ENCODE measurements at regions not wholly inside any gene's neighbourhood (a gene's known extent, or its start where the extent isn't known, plus 50 kb on each side); places are given as distances from the start of the nearest gene placed in this dataset.

DNA sequence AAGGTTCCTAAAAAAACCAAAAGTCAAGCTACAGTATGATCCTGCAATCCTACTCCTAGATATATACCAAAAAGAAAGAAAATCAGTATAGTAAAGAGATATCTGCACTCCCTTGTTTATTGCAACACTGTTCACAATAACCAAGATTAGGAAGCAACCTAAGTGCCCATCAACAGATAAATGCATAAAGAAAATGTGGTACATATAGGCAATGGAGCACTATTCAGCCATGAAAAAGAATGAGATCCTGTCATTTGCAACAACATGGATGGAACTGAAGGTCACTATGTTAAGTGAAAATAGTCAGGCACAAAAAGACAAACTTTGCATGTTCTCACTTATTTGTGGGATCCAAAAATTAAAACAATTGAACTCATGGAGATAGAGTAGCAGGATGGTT lies 1159.5 kb upstream of the AUTS2 start:
- DNase-seq (ENCODE audit: low spot score): no peak

DNA sequence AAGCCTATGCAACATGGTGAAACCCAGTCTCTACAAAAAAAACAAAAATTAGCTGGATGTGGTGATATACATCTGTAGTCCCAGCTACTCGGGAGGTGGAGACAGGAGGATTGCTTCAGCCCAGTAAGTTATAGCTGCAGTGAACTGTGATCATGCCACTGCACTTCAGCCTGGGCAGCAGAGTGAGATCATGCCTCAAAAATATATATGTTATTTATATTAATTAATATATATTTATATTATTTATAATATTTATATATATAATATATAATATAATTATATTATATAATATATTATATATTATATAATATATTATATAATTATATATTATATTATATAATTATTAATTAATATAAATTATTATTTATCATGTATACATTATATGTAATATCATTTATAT lies 1158.4 kb upstream of the AUTS2 start:
- DNase-seq (ENCODE audit: low spot score): no peak

DNA sequence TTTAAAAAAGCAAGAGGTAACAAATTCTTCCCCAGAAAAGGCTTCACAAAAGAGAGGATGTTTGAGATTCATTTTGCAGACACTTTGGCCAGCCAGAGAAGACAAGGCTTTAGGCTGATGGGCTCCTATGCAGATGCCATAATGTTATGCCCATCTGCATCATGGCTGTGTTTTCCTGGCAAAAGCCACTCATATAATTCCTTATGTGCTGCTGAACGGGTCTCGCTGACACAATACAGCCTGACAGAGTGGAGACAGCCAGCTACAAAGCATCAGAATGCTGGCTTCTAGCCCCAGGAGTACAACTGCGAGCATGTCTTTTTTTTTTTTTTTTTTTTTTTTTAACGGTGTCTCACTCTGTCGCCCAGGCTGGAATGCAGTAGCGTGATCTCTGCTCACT lies 1157.4 kb upstream of the AUTS2 start:
- no peak for DNase-seq (ENCODE audit: low spot score)

DNA sequence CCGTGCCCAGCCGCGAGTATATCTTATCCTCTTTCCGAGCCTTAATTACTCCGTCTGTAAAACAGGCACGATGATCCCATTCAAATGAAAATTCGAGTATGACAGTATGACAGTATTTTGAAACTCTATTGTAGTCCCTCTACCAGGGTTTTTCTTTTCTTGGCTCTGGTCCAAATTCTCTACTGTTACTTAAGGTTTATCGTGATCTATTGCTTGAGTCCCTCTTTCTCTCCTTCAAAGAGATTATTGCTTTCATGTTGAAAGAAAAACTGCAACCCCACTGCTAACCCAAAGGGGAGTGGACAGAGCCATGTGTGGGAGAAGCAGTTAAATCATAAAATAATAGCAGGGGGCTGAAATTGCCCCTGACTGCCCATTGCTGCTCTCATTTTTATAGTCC lies 1156.6 kb upstream of the AUTS2 start:
- no peak for DNase-seq (ENCODE audit: low spot score)

DNA sequence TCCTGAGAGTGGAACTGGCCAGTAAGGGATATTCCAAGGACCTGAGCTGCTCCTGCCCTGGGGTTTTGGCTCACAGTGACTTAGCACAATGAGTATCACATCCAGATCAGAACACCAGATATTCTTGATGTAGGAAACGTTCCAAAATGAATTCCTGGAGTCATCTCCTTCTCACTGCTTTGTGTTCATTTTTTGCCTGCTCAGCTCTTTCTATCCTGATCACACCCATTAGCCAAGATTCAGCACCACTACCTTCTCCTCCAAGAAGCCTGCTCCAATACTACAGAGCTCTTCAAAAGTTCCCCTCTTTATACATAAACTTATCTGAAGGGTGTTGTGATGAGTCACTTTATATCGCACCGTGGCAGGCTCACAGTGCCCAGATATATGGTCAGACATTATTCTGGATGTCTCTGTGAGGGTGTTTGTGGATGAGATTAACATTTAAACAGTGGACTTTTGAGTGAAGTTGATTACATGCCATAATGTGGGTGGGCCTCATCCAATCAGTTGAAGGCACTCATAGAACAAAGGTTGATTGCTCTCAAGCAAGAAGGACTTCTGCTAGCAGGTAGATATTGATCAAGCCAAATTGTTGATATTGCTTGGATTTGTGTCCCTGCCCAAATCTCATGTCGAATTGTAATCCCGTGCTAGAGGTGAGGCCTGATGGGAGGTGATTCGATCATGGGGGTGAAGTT lies 1155.2 kb upstream of the AUTS2 start:
- DNase-seq (ENCODE audit: low spot score): no peak

DNA sequence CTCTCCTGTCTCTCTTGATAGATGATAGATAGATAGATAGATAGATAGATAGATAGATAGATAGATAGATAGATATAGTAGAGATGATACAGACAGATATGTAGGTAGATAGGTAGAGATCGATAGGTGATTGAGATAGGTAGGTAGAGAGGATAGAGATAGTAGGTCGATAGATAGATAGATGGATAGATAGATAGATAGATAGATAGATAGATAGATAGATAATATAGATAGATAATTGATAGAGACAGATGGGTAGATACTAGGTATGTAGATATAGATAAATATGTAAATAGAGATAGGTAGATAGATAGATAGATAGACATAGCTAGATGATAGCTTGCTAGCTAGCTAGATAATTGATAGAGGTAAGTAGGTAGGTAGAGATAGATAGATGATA lies 1154.2 kb upstream of the AUTS2 start:
- DNase-seq (ENCODE audit: low spot score): no peak

DNA sequence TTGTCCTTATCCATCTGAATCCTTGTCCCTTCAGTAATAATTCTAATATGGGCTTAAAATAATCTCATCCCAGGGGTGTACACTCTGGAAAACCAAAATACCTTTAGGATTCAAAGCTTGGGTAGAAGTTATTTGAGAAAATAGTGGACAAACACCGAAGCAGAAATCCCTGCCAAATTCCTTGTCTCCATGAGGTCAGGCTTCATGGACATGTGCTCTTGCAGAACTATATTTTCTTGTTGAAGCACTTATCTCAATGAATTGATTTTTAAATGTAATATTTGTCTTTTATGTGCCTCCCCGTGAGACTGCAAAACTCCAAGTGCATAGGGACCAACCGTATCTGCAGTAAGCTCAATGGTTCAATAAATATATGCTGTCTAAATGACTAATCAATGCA lies 1153.3 kb upstream of the AUTS2 start:
- DNase-seq (ENCODE audit: low spot score): no peak

DNA sequence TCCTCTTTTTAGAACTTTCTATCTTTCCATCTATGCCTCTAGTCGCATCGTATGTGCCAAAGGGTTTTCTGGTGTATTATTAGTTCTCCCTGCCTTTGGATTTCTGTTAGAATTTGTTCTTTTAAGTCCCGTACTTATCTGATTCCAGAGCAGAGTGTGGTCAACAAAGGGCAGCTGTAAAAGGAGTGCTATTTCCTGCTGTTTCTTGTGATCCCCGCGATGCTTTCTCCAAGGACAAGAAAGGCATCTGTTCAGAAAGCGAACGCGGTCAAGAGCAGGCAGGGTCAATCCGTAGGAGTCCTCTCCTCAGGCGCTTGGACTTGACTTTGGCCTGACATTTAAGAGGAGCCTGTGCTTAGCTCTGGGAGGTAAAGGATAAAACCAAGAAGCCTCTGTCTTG lies 1152.1 kb upstream of the AUTS2 start:
- DNase-seq (ENCODE audit: low spot score): no peak

DNA sequence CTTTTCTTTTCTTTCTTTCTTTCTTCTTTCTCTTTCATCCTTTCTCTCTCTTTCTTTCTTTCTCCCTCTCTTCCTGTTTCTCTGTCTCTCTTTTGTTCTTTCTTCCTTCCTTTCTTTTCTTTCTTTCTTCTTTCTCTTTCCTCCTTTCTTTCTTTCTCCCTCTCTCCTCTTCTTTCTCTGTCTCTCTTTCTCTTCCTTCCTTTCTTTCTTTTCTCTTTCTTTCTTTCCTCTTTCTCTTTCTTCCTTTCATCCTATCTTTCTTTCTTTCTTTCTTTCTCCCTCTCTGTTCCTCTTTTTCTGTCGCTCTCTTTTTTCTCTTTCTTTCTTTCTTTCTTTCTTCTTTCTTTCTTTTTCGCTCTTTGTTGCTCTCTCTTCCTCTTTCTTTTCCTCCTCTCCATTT lies 1149.2 kb upstream of the AUTS2 start:
- no peak for DNase-seq (ENCODE audit: low spot score)

DNA sequence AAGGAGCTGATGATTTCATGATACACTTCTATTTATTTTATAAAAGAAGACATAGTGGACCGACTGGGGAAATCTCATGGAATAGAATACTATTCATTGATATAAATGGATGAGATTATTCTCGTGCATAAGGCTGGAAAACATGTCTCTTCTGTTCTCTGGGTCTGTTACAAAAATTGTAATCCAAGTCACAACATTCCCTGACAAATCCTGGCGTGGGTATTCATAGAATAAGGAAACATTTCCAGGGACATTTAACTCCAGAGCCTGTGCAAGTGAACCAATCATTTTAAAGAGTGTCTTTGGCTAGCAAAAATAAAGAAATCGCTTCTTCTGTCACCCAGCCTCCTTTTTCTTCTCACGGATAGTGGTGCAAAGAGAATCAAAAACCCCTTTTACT lies 1148.5 kb upstream of the AUTS2 start:
- no peak for DNase-seq (ENCODE audit: low spot score)

DNA sequence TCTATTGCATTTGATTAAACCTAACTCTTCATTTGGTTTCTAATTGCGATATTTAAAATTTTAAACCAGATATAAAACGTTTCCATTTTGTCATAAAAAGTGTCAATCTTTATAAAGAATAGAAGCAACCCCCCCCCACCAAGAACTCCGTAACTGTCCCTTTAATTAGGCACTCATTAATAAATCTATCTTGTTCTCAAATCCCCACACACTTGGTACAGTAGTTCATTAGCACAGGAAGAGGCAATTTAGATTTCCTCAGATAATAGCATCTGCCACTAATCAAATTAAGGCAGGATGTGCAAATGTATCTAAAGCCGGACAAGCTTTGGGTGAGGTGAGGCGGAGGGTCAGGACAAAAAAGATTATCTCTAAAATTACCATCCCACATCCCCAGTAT lies 1143.3 kb upstream of the AUTS2 start:
- DNase-seq (ENCODE audit: low spot score): no peak

DNA sequence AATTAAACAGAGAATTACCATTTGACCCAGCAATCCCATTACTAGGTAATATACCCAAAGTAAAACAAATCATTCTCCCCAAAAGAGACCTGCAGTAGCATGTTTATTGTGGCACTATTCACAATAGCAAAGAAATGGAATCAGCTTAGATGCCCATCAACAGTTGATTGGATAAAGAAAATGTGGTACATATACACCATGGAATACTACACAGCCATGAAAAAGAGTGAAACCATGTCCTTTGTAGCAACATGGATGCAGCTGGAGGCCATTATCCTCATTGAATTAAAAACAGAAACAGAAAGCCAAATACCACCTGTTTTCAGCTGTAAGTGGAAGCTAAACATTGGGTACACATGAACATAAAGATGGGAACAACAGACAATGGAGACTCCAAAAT lies 1141.8 kb upstream of the AUTS2 start:
- no peak for DNase-seq (ENCODE audit: low spot score)

DNA sequence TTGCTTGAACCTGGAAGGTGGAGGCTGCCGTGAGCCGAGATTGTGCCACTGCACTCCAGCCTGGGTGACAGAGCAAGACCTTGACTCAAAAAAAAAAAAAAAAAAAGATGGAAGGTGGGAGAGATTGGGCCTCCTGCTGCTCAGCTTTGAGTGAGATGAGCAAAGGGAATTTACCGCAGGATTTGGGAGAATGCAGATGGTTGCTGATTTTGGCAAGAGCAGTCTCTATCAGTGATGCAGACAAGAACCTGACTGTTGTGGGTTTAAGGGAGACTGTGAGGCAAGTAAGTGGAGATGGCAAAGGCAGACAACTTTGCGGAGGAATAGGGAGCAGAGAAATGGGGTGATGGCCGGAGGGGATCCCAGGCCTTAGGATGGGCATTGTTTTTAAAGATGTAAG lies 1140.8 kb upstream of the AUTS2 start:
- DNase-seq (ENCODE audit: low spot score): no peak

DNA sequence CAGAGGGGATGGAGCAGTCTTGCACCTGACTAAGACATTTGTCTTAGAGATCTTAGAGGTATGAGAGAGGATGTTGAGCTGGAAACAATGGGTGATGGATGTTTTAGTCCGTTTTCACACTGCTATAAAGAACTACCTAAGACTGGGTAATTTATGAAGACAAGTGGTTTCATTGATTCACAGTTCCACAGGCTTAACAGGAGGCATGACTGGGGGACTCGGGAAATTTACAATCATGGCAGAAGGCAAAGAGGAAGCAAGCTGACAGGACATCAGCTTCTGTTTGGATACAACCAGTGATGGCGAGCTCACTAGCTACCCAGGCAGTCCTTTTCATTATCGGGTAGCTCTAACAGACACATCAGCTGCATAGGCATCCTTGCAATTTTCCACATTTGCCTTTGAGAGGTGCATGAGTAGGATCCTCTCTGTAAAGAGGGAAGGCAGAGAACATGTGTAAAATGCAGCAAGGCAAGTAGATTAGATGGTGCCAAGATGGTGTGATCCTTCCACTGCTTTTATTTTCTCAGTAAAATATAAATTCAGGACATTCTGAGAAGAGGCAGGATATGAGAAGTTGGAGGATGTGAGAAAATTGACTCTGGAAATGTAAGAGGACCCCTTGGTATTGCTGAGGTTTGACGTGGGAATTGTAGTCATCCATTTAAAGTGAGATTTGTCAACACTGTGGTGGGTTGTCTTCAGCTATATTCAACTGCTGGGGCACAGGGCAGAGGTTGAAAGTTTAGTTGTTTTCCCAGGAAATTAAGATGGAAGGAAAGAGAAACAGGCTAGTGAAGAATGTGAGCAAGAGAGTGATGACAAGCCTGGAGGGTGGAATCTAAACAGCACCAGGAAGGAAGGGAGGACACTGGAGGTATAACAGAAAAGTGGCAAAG lies 1140.0 kb upstream of the AUTS2 start:
- no peak for DNase-seq (ENCODE audit: low spot score)

DNA sequence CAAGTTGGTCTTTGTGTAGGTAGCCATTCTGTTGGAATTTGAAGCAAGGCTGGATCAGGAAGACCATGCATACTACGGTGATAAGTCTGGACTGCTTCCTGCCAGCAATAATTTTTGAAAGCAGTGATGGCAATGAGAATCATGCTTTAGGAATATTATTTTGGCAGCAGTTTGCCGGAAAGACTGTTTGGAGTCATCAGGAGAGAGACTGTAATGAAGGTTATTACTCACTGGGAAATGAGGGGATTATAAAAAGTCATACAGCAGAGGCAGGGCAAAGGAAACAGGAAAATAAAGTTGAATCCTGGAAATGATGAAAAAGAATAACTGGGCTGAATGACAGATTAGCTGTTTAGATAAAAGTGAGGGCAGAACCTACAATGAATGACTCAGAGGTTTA lies 1136.8 kb upstream of the AUTS2 start:
- DNase-seq (ENCODE audit: low spot score): peak; percentile 58

DNA sequence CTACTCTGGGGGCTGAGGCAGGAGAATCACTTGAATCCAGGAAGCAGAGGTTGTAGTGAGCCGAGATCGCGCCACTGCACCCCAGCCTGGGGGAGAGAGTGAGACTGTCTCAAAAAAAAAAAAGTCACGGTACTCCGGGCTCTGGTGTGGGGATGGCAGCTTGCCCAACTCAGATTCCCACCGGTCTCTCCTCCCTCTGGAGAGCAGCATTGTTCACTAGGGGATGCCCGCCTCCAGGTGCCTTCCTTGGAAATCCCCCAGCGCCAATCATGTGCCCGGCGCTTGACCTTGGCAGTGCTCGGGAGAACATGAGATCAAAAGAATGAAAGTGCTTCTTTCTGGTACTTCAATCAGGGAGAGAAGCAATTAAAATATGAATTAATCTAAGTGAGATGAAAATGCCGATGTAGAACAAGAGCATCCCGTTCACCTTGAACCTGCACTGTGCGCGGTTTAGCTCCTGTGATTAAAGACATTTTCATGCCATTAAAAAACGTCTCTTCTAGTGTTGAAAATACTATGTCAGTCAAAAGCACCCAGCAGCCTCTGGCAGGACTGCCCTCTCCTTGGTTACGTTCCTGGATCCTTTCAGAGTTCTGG lies 1127.3 kb upstream of the AUTS2 start:
- no peak for DNase-seq (ENCODE audit: low spot score)

DNA sequence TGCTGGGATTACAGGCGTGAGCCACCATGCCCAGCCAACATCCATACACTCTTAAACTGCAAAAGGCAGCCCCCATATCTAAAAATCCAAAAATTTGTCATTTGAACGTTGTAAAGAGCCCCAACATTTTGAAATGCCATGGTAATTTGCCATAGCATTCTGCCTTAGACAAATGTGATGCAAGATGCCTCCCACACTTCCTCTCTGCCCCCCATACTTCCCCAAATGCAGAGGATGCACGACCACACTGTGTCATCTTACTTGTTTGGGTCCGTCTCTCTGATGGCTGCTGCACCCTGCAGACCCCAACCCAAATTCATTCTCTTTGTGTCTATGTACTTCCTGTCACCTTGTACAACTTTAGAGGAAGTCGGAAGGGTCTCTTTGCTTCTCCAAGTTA lies 1125.6 kb upstream of the AUTS2 start:
- no peak for DNase-seq (ENCODE audit: low spot score)

DNA sequence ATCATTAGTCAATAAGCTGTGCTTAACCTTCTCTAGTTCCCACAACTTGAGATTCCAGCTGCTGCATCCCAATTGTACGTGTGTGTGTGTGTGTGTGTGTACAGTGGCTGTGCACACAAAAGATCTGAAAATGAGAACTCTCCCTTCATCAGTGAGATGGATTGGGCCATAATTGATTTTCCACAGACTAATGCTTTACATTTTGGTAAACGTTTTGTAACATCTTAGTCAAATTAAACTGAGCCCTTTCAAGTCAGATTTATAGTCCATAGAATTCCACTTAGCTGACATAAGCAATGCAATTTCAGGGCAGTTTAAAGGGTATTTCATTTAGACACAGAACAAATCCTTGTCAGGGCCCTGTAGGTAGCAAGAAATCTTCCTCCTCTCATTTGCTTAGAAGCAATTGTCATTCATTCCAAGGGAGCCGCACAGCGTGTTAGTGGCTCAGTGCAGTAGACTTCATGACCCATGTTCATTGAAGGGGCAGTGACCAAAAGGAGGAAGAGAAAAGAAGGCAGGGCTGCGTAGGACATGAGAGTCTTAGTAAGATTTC lies 1123.5 kb upstream of the AUTS2 start:
- DNase-seq (ENCODE audit: low spot score): no peak

DNA sequence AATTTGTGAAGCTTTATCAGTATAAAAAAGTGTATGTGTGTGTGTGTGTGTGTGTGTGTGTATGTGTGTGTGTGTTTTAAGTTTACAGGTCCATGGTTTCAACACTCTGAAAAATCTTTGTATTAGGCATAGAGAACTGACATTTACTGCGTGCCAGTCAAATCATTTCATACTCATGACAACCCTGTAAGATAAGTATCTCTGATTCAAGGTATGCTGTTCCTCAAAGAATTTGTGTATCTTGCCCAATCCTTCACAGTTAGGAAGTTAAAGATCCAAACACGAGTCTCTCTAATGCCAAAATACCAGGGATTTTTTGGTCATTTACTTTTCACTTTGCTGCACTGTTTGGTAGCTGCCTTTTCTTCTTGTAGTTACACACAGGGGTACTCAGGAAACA lies 1121.3 kb upstream of the AUTS2 start:
- no peak for DNase-seq (ENCODE audit: low spot score)

DNA sequence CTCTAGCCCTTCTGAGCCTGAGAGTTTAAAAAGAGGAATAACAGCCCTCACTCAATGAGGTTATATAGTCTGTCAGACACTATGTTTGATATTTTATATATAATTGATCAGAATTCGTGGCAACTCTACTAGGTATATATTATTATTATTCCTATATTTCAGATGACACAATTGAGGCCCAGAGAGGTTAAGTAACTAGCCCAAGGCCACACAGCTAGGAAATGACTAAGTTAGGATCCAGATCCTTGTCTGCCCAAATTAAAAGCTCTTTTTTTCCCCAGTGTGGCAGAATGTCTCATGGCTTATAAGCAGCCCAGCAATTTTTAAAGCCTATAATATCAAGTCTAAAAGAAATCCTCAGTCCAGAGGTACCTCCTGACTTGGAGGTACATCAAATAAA lies 1119.9 kb upstream of the AUTS2 start:
- no peak for DNase-seq (ENCODE audit: low spot score)

DNA sequence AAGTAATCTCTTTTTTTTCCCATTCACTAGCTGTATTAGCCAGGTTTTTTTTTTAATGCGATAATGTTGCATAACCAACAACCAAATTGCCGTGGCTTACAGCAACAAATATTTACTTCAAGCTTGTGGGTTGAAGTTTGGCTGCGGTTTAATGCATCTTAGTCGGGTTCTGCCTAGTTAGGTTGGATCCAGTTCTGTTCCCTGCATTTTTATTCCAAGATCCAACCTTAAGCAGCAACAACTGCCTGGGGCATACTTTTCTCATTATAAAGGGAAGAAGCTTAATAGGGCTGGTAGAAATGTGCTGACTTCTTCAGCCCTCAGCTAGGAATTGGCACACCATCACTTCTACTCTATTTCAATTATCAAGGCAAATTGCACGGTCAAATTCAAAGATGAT lies 1115.5 kb upstream of the AUTS2 start:
- DNase-seq (ENCODE audit: low spot score): no peak

DNA sequence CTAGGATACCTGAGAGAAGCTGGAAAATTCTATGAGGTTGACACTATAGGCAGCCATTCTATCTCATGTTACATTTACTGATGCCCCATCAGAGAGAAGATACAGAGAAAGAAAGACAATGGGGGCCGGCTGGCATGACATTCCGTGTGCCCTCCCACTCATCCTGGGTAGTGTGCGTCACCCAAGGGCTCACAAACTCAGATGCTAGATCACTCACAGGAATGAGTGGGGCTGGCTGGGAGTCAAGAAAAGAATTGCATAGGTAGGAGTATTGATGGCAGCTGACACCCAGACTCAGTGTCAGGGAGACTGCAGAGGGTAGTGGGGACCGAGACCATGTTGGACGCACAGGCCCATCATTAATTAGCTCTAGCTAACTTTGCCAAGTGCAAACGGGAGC lies 1113.5 kb upstream of the AUTS2 start:
- no peak for DNase-seq (ENCODE audit: low spot score)
